Suprapubic skin (tissue), 4 donors: ENCODE measurements at regions not wholly inside any gene's neighbourhood (a gene's known extent, or its start where the extent isn't known, plus 50 kb on each side); places are given as distances from the start of the nearest gene placed in this dataset.

ENCODE experiments used
- POLR2A ChIP-seq, 2 donors: fragments of 450-650 bp; IDR thresholded peaks; one replicate each; pipeline ENCODE4 v1.6.1; 2017; ENCODE audit warnings: antibody characterized with exemption in 2 of 2, mild to moderate bottlenecking in 2 of 2, moderate library complexity in 2 of 2
- POLR2AphosphoS5 ChIP-seq, 3 donors: sonication (generic); formaldehyde crosslinking; IDR thresholded peaks; one replicate each; pipeline ENCODE4 v1.6.1; 2017; ENCODE audit warnings: antibody characterized with exemption in 3 of 3
- TF ChIP-seq, protein P1 (sequence below), 2 donors: fragments of 200-600 bp in 1 of 2; fragments of 450-650 bp in 1 of 2; sonication (generic) in 1 of 2; IDR thresholded peaks; one replicate each; pipeline ENCODE4 v1.5.1; 2016 to 2019; ENCODE audit warnings: antibody characterized with exemption in 2 of 2, mild to moderate bottlenecking in 1 of 2, moderate library complexity in 1 of 2

- TF ChIP-seq, protein P1, sequence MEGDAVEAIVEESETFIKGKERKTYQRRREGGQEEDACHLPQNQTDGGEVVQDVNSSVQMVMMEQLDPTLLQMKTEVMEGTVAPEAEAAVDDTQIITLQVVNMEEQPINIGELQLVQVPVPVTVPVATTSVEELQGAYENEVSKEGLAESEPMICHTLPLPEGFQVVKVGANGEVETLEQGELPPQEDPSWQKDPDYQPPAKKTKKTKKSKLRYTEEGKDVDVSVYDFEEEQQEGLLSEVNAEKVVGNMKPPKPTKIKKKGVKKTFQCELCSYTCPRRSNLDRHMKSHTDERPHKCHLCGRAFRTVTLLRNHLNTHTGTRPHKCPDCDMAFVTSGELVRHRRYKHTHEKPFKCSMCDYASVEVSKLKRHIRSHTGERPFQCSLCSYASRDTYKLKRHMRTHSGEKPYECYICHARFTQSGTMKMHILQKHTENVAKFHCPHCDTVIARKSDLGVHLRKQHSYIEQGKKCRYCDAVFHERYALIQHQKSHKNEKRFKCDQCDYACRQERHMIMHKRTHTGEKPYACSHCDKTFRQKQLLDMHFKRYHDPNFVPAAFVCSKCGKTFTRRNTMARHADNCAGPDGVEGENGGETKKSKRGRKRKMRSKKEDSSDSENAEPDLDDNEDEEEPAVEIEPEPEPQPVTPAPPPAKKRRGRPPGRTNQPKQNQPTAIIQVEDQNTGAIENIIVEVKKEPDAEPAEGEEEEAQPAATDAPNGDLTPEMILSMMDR (IDR thresholded peaks at IDR 0.05): no peak
- TF ChIP-seq POLR2AphosphoS5 (IDR thresholded peaks at IDR 0.05) (no peak), POLR2A (IDR thresholded peaks at IDR 0.05) (no peak)
Observed at GRCh38 chr6:77143659-77144447, 319.4 kb downstream of the HTR1B start.
